Trophoblast cell (in vitro differentiated cells and primary cell): ENCODE measurements at regions not wholly inside any gene's neighbourhood (a gene's known extent, or its start where the extent isn't known, plus 50 kb on each side); places are given as distances from the start of the nearest gene placed in this dataset.

Experiments used
- DNase-seq, 2 donors: peaks; one replicate each; pipeline ENCODE4 v3.0.0-alpha.2; 2016
- H2AFZ ChIP-seq: 2 replicates; pipeline ENCODE4 v1.6.1; 2013; ENCODE audit warnings: low read length, moderate library complexity, mild to moderate bottlenecking; ENCODE audit not compliant: insufficient read depth, poor library complexity
- H2AK5ac ChIP-seq: 2 replicates; pipeline ENCODE4 v1.6.1; 2013; ENCODE audit warnings: mild to moderate bottlenecking, low read length
- H2BK120ac ChIP-seq: 2 replicates; pipeline ENCODE4 v1.6.1; 2013; ENCODE audit warnings: low read length, mild to moderate bottlenecking, moderate library complexity; ENCODE audit not compliant: insufficient read depth, poor library complexity
- H2BK12ac ChIP-seq: 2 replicates; pipeline ENCODE4 v1.6.1; 2013; ENCODE audit warnings: mild to moderate bottlenecking, low read length, moderate library complexity
- H2BK5ac ChIP-seq: 2 replicates; pipeline ENCODE4 v1.6.1; 2013; ENCODE audit warnings: low read length, low read depth, moderate library complexity, mild to moderate bottlenecking; ENCODE audit not compliant: poor library complexity
- H3K14ac ChIP-seq: 2 replicates; pipeline ENCODE4 v1.6.1; 2013; ENCODE audit warnings: mild to moderate bottlenecking, low read length
- H3K18ac ChIP-seq: 2 replicates; pipeline ENCODE4 v1.6.1; 2013; ENCODE audit warnings: mild to moderate bottlenecking, low read length
- H3K23ac ChIP-seq: 2 replicates; pipeline ENCODE4 v1.6.1; 2013; ENCODE audit warnings: low read length
- H3K27ac ChIP-seq: 2 replicates; pipeline ENCODE4 v1.5.1; 2013; ENCODE audit warnings: low read depth, mild to moderate bottlenecking, inconsistent platforms, low read length, moderate library complexity
- H3K27me3 ChIP-seq: 2 replicates; pipeline ENCODE4 v1.6.1; 2013; ENCODE audit warnings: inconsistent platforms, mild to moderate bottlenecking, low read length, moderate library complexity; ENCODE audit not compliant: insufficient read depth
- H3K36me3 ChIP-seq, 2 experiments: 1 replicate in 1 of 2; 2 replicates in 1 of 2; pipeline ENCODE4 v1.6.1; 2013; ENCODE audit warnings: low read length in 2 of 2, mild to moderate bottlenecking in 2 of 2, moderate library complexity in 1 of 2; ENCODE audit not compliant: insufficient read depth in 2 of 2, control insufficient read depth in 1 of 2
- H3K4ac ChIP-seq: 2 replicates; pipeline ENCODE4 v1.6.1; 2013; ENCODE audit warnings: low read depth, mild to moderate bottlenecking, low read length, moderate library complexity
- H3K4me1 ChIP-seq, 2 experiments: 1 replicate in 1 of 2; 2 replicates in 1 of 2; pipeline ENCODE4 v1.6.1; 2013; ENCODE audit warnings: low read length in 2 of 2, mild to moderate bottlenecking in 2 of 2, moderate library complexity in 1 of 2; ENCODE audit not compliant: insufficient read depth in 2 of 2, control insufficient read depth in 1 of 2
- H3K4me2 ChIP-seq: 2 replicates; pipeline ENCODE4 v1.6.1; 2013; ENCODE audit warnings: inconsistent platforms, mild to moderate bottlenecking, low read length, moderate library complexity
- H3K4me3 ChIP-seq: 2 replicates; pipeline ENCODE4 v1.5.1; 2013; ENCODE audit warnings: mild to moderate bottlenecking, low read depth, low read length, inconsistent platforms
- H3K79me1 ChIP-seq: one replicate; pipeline ENCODE4 v1.6.1; 2013; ENCODE audit warnings: low read length
- H3K79me2 ChIP-seq: 2 replicates; pipeline ENCODE4 v1.6.1; 2013; ENCODE audit warnings: low read length, mild to moderate bottlenecking; ENCODE audit not compliant: control insufficient read depth, insufficient read depth, poor library complexity
- H3K9ac ChIP-seq: 2 replicates; pipeline ENCODE4 v1.6.1; 2013; ENCODE audit warnings: mild to moderate bottlenecking, low read length
- H3K9me3 ChIP-seq: 2 replicates; pipeline ENCODE4 v1.6.1; 2013; ENCODE audit warnings: low read depth, mild to moderate bottlenecking, control low read depth, inconsistent platforms, low read length; ENCODE audit not compliant: insufficient read depth
- H4K12ac ChIP-seq: 2 replicates; pipeline ENCODE4 v1.6.1; 2013; ENCODE audit warnings: low read depth, mild to moderate bottlenecking, low read length, moderate library complexity
- H4K8ac ChIP-seq: 2 replicates; pipeline ENCODE4 v1.6.1; 2013; ENCODE audit warnings: low read depth, mild to moderate bottlenecking, low read length, moderate library complexity
- H4K91ac ChIP-seq: one replicate; pipeline ENCODE4 v1.6.1; 2013; ENCODE audit warnings: low read depth, mild to moderate bottlenecking, low read length, moderate library complexity
- WGBS: extraction: QIAGEN DNeasy Blood & Tissue Kit; methylation state at CpG from one replicate; pipeline ENCODE4 v1.1.7; 2013; ENCODE audit warnings: missing lambda C conversion rate; ENCODE audit not compliant: insufficient read length, insufficient coverage; ENCODE audit errors: extremely low coverage; 5-methylcytosine and 5-hydroxymethylcytosine counted together

DNA sequence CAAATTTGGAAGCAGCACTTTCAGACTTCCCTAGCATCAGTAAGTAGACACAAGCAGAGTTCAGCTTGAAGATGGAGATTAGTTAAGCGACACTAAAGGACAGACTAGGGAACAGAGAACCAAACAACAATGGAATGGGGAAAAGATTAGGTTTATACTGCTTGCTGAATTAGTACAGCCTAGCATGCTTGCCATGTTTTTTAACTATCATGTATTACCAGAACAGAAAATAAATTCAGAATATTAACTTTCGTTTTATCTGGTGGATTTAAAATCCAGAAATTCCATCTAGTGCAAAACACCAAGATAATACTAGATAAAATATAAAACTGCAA is 451.5 kb upstream of the SLC10A2 start:
- no peak overlapping the region for H3K9ac ChIP-seq
- H2BK120ac ChIP-seq, result no peak overlapping the region
- H3K18ac ChIP-seq, result no peak overlapping the region
- no peak overlapping the region for H3K4me3 ChIP-seq
- no peak overlapping the region for H3K14ac ChIP-seq
- no peak overlapping the region for H3K4me2 ChIP-seq
- no peak overlapping the region for H3K23ac ChIP-seq
- H4K8ac ChIP-seq, result no peak overlapping the region
- no peaks in the 10 kb centered on the region for H3K9me3 ChIP-seq
- DNase-seq, result no peak
- H3K27ac ChIP-seq, result no peak overlapping the region
- H2BK12ac ChIP-seq, result no peak overlapping the region
- no peaks in the 10 kb centered on the region for H3K36me3 ChIP-seq
- no peaks in the 10 kb centered on the region for H3K79me1 ChIP-seq
- H2BK5ac ChIP-seq, result no peak overlapping the region
- WGBS, result no CpG with 5 or more reads among the region's 2 CpGs
- no peak overlapping the region for H4K91ac ChIP-seq
- no peak overlapping the region for H2AK5ac ChIP-seq
- no peaks in the 10 kb centered on the region for H3K27me3 ChIP-seq
- H3K4ac ChIP-seq, result no peak overlapping the region
- H3K4me1 ChIP-seq, result no peaks in the 10 kb centered on the region
- no peak overlapping the region for H4K12ac ChIP-seq
- no peaks in the 10 kb centered on the region for H3K79me2 ChIP-seq
- no peak overlapping the region for H2AFZ ChIP-seq

DNA sequence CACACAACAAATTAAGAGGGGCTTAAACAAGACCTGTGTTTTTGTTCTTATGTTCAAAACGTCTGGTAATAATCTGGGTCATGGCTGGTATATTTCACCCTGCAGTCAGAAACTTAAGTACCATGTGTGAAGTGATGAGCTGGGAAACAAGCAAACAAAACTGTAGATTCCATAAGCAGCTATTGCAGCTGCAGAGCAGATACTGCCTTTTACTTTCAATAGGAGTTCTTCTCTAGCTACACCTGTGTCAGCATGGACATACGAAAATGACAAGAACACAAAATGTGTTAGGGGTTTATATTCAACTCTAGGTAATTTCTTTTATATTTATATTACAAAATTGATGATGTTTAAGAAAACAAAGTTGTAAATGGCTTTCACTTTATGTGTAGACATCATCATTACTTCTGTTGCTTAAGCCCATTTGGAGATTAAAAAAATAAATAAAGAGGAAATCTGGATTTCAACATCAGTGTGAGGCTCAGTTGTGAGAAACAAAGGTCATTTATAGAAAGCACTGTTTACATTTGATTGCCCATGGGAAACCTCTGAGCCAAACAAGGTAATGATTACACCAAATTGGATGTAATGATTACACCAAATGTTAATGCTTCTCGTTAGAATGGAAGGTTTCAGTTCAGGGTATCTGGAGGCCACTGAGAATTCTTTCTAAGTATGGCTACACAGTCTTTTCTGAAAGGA is 451.0 kb upstream of the SLC10A2 start:
- Histone ChIP-seq H3K4me1 (no peaks in the 10 kb centered on the region), H3K36me3 (no peaks in the 10 kb centered on the region), H3K23ac (no peak overlapping the region), H3K4ac (no peak overlapping the region), H2BK120ac (no peak overlapping the region), H3K9ac (no peak overlapping the region), H3K18ac (no peak overlapping the region), H3K27ac (no peak overlapping the region), H3K9me3 (no peaks in the 10 kb centered on the region), H2AK5ac (no peak overlapping the region), H2AFZ (no peak overlapping the region), H4K91ac (no peak overlapping the region), H3K79me1 (no peaks in the 10 kb centered on the region), H4K12ac (no peak overlapping the region), H4K8ac (no peak overlapping the region), H3K27me3 (no peaks in the 10 kb centered on the region), H2BK5ac (no peak overlapping the region), H3K79me2 (no peaks in the 10 kb centered on the region), H3K4me3 (no peak overlapping the region), H3K14ac (no peak overlapping the region), H2BK12ac (no peak overlapping the region), H3K4me2 (no peak overlapping the region)
- DNase-seq, result no peak
- WGBS, result no CpG with 5 or more reads among the region's 3 CpGs

DNA sequence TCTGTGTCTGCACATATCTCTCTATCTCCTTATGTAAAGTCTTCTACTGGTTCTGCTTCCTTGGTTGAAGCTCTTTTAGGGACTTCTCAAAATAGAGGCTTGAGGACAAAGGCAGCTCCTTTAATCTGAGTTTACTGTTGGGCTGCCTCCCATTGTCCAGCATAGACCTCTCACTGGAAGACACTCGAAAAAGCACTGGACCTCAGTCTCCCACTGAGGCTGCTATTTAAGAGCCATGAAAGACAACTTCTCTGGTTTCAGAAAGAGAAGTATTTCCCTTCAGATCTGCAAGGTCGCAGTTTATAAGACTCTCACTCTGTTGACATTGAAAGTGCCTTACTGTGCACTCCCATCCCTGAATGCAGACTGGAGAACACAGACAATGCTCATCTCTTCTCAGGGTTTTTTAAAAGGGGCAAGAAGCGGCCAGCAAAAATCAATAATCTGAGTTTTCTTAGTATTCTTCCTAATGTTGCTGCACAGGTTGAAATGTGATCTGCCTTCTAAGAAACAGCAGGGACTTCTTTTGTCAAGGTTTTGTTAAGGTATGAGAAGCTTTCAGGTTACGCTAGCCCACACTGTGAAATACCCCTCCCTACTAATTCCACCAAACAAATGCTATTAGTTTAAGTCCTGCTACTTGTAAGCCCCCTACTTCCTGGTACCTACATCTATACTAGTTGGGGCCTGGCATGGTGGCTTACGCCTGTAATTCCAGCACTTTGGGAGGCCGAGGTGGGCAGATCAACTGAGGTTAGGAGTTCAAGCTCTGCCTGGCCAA is 450.0 kb upstream of the SLC10A2 start:
- no peak for DNase-seq
- H3K79me2 ChIP-seq, result no peaks in the 10 kb centered on the region
- no peak overlapping the region for H3K4me2 ChIP-seq
- no peak overlapping the region for H3K4me3 ChIP-seq
- H3K36me3 ChIP-seq, result no peaks in the 10 kb centered on the region
- H2BK5ac ChIP-seq, result no peak overlapping the region
- no peaks in the 10 kb centered on the region for H3K27me3 ChIP-seq
- no peak overlapping the region for H3K18ac ChIP-seq
- H3K27ac ChIP-seq, result no peak overlapping the region
- no peak overlapping the region for H3K4ac ChIP-seq
- H3K4me1 ChIP-seq, result no peaks in the 10 kb centered on the region
- no peak overlapping the region for H3K23ac ChIP-seq
- no CpG with 5 or more reads among the region's 6 CpGs for WGBS
- H4K8ac ChIP-seq, result no peak overlapping the region
- H2AK5ac ChIP-seq, result no peak overlapping the region
- no peak overlapping the region for H3K9ac ChIP-seq
- no peaks in the 10 kb centered on the region for H3K79me1 ChIP-seq
- H2BK120ac ChIP-seq, result no peak overlapping the region
- H2BK12ac ChIP-seq, result no peak overlapping the region
- no peak overlapping the region for H2AFZ ChIP-seq
- H3K9me3 ChIP-seq, result no peaks in the 10 kb centered on the region
- H4K12ac ChIP-seq, result no peak overlapping the region
- H4K91ac ChIP-seq, result no peak overlapping the region
- H3K14ac ChIP-seq, result no peak overlapping the region

DNA sequence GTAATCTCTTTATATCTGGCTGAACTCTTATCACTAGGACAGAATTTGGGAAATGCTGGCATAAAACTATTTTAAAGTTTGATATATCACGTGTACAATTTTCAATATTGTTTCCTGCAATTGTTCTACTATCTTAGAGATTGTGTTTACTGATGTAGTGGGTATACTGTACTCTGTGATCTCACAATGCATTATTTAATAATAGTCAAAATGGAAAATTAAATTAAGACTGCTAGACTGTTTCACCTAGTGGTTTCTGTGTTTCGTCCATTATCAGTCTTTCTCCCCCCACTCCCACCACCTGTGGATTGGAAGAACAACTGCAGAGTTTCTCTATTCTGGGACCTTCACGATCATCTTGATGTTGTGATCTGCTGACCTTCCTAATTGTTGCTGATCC is 449.2 kb upstream of the SLC10A2 start:
- Histone ChIP-seq H2AFZ (no peak overlapping the region), H3K36me3 (no peaks in the 10 kb centered on the region), H3K4me1 (no peaks in the 10 kb centered on the region), H3K27me3 (no peaks in the 10 kb centered on the region), H2BK12ac (no peak overlapping the region), H2BK5ac (no peak overlapping the region), H3K4me2 (no peak overlapping the region), H2BK120ac (no peak overlapping the region), H3K4ac (no peak overlapping the region), H3K9ac (no peak overlapping the region), H3K27ac (no peak overlapping the region), H3K79me1 (no peaks in the 10 kb centered on the region), H3K23ac (no peak overlapping the region), H4K8ac (no peak overlapping the region), H3K9me3 (no peaks in the 10 kb centered on the region), H3K79me2 (no peaks in the 10 kb centered on the region), H3K18ac (no peak overlapping the region), H4K12ac (no peak overlapping the region), H2AK5ac (no peak overlapping the region), H4K91ac (no peak overlapping the region), H3K14ac (no peak overlapping the region), H3K4me3 (no peak overlapping the region)
- no peak for DNase-seq
- whole genome bisulfite sequencing, result no CpG with 5 or more reads among the region's 3 CpGs
